ENCODE measurements at regions not wholly inside any gene's neighbourhood (a gene's known extent, or its start where the extent isn't known, plus 50 kb on each side); places are given as distances from the start of the nearest gene placed in this dataset.

- TF ChIP-seq POLR2A (IDR thresholded peaks at IDR 0.05; ENCODE audit: low read length) (no peak), GATA1 (IDR thresholded peaks at IDR 0.05; ENCODE audit: low read depth, low read length) (no peak)
Observed at GRCh38 chr7:80040335-80040734, 94.3 kb upstream of the GNAI1 start.
